Astrocyte of the spinal cord (primary cell): ENCODE measurements at regions not wholly inside any gene's neighbourhood (a gene's known extent, or its start where the extent isn't known, plus 50 kb on each side); places are given as distances from the start of the nearest gene placed in this dataset.
"Not testable (repeated sequence)": the region's sequence is repeated elsewhere in the genome, so short reads cannot be mapped to it uniquely, and the experiment has no call there.

ENCODE experiments used
- DNase-seq: peaks from one replicate; pipeline ENCODE4 v3.0.0; 2011; ENCODE audit warnings: low read depth, low spot score
- H3K4me3 ChIP-seq: 2 replicates; pipeline ENCODE4 v1.5.1; 2011; ENCODE audit warnings: low read depth, mild to moderate bottlenecking, low read length, moderate library complexity
- CTCF ChIP-seq: IDR thresholded peaks from 2 replicates; pipeline ENCODE4 v1.5.1; 2012; ENCODE audit warnings: low read depth, mild to moderate bottlenecking, low read length, inconsistent platforms
- in situ Hi-C: cut with HindIII; loops from 2 replicates; pipeline ENCODE4 v1.10.0; 2017; ENCODE audit warnings: low sequenced_read_pairs

GRCh38 chr9:110029956-110030480, 177.9 kb downstream of the C9orf152 start:
- no peak for TF ChIP-seq CTCF
- H3K4me3 ChIP-seq: no peak overlapping the region
- in situ Hi-C loops: no loop called here
- DNase-seq: no peak

GRCh38 chr9:110030632-110031031, 177.3 kb downstream of the C9orf152 start:
- peak; percentile 29 for DNase-seq

GRCh38 chr9:110031511-110032173, 176.3 kb downstream of the C9orf152 start:
- TF ChIP-seq CTCF: no peak
- DNase-seq: peak; percentile 77
- H3K4me3 ChIP-seq: no peak overlapping the region
- in situ Hi-C loops: no loop called here

More at GRCh38 chr9:110030632-110031031, 177.3 kb downstream of the C9orf152 start:
- in situ Hi-C loops: no loop called here
- no peak overlapping the region for H3K4me3 ChIP-seq
- no peak for TF ChIP-seq CTCF

- DNase-seq, in situ Hi-C loops, H3K4me3 ChIP-seq: not testable (repeated sequence)
These were observed 175.4 kb downstream of the C9orf152 start for GRCh38 chr9:110032532-110032931.

GRCh38 chr9:110033869-110034268, 174.1 kb downstream of the C9orf152 start:
- TF ChIP-seq CTCF: no peak
- no peak overlapping the region for H3K4me3 ChIP-seq
- DNase-seq: no peak
- in situ Hi-C loops: no loop called here

- DNase-seq: no peak
- in situ Hi-C loops: no loop called here
- no peak overlapping the region for H3K4me3 ChIP-seq
- TF ChIP-seq CTCF: no peak
These were observed 171.7 kb downstream of the C9orf152 start for GRCh38 chr9:110036286-110036685.

- H3K4me3 ChIP-seq: no peak overlapping the region
- TF ChIP-seq CTCF: no peak
- peak; percentile 64 for DNase-seq
- in situ Hi-C loops: no loop called here
These were observed 167.2 kb downstream of the C9orf152 start for GRCh38 chr9:110040788-110041187.
